SIG-M5 treated with dmso at 0.1 percent for 504 hours (cell line): ENCODE measurements at regions not wholly inside any gene's neighbourhood (a gene's known extent, or its start where the extent isn't known, plus 50 kb on each side); places are given as distances from the start of the nearest gene placed in this dataset.
A peak's percentile ranks its signal among the peaks of the same experiment; 100 is the strongest.

Experiments used
- DNase-seq: peaks from one replicate; lab custom pipeline; 2025; ENCODE audit not compliant: unreplicated experiment; lab: John Stamatoyannopoulos, UW

GRCh38 chr1:34597877-34598514 lies 156.9 kb upstream of the GJB5 start:
- peak; percentile 38 for DNase-seq

DNA sequence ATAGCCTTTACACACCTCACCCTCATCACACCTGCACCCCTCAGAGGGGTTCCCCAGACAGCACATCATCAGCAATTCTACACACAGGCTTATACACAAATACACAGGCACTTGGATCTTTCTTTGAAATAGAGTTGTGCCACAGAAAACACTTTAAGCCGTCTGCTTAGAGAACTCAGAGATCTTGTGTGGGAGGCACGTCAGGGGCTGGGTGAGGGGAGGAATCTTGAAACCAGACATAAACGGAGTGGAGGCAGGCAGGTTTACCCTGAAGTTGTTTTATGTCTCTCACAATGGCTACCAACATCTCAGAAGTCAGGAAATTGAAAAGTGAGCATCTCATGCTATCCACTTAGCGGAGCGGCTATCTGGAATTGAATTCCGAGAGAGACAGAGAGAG lies 151.9 kb upstream of the GJB5 start:
- DNase-seq, result no peak

GRCh38 chr1:34603594-34603993 lies 151.3 kb upstream of the GJB5 start:
- no peak for DNase-seq

- no peak for DNase-seq
These were observed 148.3 kb upstream of the GJB5 start for GRCh38 chr1:34606504-34606903.

- no peak for DNase-seq
These were observed 144.8 kb upstream of the GJB5 start for GRCh38 chr1:34610063-34610462.

- DNase-seq, result no peak
These were observed 143.3 kb upstream of the GJB5 start for GRCh38 chr1:34611571-34611970.

- no peak for DNase-seq
These were observed 142.6 kb upstream of the GJB5 start for GRCh38 chr1:34612091-34612827.

DNA sequence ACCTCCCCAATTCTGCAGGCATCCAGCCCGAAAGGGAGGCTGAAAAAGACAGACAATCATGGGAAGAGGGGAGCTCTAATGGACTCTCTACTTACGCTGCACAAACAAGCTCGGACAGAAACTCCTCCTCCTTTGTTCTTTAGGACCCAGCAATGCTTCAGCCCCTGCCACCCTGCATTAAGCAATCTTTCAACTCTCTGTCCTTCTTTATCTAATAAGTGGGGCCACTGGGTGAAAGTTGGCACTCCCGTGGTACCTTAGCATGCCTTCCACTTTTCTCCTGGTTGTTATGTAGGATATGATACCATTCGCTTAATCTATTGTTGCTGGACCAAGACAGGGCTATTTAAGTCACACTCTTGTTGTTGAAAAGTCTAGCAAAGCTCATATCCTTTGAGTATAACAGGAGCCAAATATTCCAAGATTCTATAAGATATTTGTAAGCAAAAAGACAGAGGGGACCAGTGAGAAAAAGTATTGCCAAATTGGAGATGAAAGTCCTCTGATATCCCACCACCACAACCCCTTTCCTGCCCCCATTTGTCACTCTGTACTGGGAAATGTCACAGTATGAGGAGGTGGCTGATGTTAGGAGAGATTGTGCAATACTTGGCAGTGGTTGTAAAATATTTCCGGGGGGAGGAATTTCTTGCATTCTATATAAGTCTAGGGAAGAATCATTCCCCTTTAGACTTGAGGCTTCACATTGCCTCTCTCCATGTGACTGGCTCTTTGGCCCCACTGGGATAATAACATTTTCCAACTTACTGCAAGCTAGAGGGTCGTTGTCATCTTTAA lies 137.3 kb upstream of the GJB5 start:
- no peak for DNase-seq

GRCh38 chr1:34618381-34618780 lies 136.5 kb upstream of the GJB5 start:
- DNase-seq, result no peak

- no peak for DNase-seq
These were observed 135.6 kb upstream of the GJB5 start for GRCh38 chr1:34619256-34619655.

GRCh38 chr1:34621916-34622315 lies 132.9 kb upstream of the GJB5 start:
- no peak for DNase-seq

DNA sequence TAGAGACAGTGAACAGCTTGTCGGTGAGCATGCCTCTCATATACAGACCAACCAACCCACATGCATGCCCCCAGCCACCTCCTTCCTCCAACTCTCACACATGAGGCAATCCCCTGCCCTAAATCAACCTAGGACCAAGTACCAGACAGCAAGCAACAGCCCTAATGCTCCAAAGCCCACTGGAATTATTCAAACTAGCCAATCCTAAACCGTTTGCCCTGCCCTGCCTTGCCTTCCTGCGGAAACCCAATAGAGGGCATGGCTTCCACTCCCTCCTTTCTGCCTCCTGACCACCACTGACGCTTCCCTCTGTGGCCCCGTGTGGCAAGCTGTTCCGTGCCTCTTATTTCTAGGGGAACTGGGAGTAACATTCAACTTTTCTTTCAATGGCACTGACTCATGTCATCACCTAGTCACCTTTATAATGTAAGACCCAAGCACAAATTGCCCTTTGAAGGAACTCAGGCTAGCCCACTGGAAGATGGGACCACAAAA lies 129.3 kb upstream of the GJB5 start:
- DNase-seq, result no peak

DNA sequence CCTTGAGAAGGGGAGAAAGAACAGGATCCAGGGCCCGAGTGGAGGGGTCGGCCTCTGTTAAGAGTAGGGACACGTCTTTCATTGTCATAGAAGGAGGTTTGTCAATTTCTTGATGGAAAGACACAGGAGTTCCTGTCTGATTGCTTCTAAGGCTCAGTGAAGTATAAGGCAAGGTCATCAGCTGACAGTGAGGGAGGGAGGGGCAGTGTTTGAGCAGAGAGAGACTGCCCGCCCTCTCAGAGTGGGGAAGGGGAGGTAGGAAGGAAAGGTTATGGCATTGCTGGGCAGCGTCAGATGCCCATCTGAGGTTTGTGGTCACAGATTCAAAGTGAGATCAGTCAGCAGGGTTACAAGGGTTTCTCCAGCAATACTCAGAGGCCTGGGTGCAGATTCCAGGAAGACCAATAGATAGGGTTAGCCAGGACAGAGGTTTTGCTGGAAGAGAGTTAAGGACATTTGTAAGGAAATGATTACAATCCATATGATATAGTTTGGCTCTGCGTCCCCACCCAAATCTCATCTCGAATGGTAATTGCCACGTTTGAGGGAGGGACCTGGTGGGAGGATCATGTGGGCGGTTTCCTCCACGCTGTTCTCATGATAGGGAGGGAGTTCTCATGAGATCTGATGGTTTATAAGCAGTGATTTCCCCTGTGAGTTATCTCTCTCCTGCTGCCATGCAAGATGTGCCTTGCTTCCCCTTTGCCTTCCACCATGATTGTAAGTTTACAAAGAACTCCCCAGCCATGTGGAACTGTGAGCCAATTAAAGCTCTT lies 127.2 kb upstream of the GJB5 start:
- DNase-seq, result no peak

- DNase-seq, result no peak
These were observed 123.7 kb upstream of the GJB5 start for GRCh38 chr1:34631126-34631525.

DNA sequence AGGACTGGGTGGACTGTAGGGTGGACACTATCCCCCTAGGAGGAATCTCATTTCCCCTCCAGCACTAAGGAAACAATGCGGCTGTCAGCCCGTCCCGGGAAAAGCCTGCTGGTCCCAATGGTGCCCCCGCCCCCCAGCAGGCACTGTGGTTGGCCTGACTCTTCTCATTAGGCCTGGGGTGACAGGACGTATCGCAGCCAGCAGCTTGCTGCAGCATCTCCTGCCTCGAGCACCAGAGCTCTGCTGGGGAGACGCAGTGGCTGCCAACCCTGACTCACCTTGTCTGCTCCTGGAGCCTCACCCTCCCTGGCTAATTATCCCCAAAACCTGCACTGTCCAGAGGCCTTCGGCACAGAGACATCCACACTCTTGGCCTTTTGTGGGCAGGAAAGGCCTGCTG lies 115.1 kb upstream of the GJB5 start:
- no peak for DNase-seq

DNA sequence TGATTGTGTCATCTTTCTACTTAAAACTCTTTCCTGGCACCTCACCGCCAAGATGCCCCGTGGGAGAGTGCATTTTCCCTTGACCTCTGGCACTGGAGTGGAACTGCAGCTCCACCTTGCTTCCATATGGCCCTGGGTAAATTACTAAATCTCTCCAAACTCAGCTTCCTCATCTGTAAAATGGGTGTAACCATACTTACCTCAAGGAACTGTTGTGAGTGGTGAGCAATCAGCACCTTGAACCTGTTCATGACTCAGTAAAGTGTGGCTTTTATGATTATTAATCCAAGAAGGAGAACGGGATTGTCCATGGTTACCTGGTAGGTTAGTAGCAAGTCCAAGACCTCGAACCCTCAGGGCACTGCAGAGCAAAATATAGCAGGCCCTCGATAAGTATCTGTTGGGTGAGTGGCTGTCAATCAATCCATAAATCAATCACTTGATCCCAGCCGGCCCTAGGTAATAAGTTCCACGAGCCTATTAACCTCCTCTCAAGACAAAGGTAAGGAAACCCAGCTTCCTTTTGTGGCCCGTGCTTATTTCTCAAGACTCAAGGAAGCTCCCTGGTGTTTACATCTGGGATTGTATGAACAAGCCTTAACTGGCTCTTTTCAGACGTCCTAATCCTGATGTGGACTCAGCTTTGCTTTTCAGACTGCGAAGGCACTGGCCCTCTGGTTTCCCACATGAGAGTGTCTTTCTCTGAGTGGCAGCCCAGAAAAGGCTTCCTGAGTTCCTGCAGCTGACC lies 114.0 kb upstream of the GJB5 start:
- no peak for DNase-seq

GRCh38 chr1:34642679-34643078 lies 112.2 kb upstream of the GJB5 start:
- DNase-seq, result no peak

- no peak for DNase-seq
These were observed 109.6 kb upstream of the GJB5 start for GRCh38 chr1:34645109-34645688.

GRCh38 chr1:34645919-34646318 lies 108.9 kb upstream of the GJB5 start:
- DNase-seq, result no peak

GRCh38 chr1:34648501-34648900 lies 106.3 kb upstream of the GJB5 start:
- DNase-seq, result no peak
